A673 (cell line): ENCODE measurements at regions not wholly inside any gene's neighbourhood (a gene's known extent, or its start where the extent isn't known, plus 50 kb on each side); places are given as distances from the start of the nearest gene placed in this dataset.

ENCODE experiments used
- BruUV-seq: library from RNA; stranded (reverse); fragments of 400-500 nt; replicated peaks from 2 replicates; lab custom pipeline; 2021; lab: Mats Ljungman, UMichigan
- CTCF ChIA-PET: fragments of 300-600 bp; sonication (Branson Sonifier 250); formaldehyde crosslinking; loops from one replicate; lab custom pipeline; 2022; ENCODE audit warnings: antibody characterized with exemption; lab: Charles Lee
- POLR2A ChIA-PET: fragments of 300-600 bp; sonication (Branson Sonifier 250); formaldehyde crosslinking; loops from one replicate; lab custom pipeline; 2022; ENCODE audit warnings: antibody characterized with exemption; ENCODE audit not compliant: low non-redundant PET; lab: Charles Lee
- DNase-seq: peaks from one replicate; pipeline ENCODE4 v3.0.0-alpha.2; 2015; ENCODE audit warnings: low spot score
- H3K27ac ChIP-seq: fragments of 200-600 bp; sonication (generic); 2 replicates; pipeline ENCODE4 v1.5.1; 2016; ENCODE audit warnings: mixed run types, low read depth, mild to moderate bottlenecking, mixed read lengths, antibody characterized with exemption, low read length; ENCODE audit not compliant: poor library complexity, severe bottlenecking
- H3K27me3 ChIP-seq: fragments of 200-600 bp; sonication (generic); replicated peaks from 2 replicates; pipeline ENCODE4 v1.6.1; 2017; ENCODE audit warnings: mixed run types, low read depth, mild to moderate bottlenecking, mixed read lengths, antibody characterized with exemption, low read length; ENCODE audit not compliant: insufficient read depth, poor library complexity
- H3K36me3 ChIP-seq: fragments of 200-600 bp; sonication (generic); 2 replicates; pipeline ENCODE4 v1.6.1; 2016; ENCODE audit warnings: mixed run types, mild to moderate bottlenecking, mixed read lengths, antibody characterized with exemption, low read length; ENCODE audit not compliant: insufficient read depth, poor library complexity, severe bottlenecking
- H3K4me1 ChIP-seq: fragments of 200-600 bp; sonication (generic); 2 replicates; pipeline ENCODE4 v1.6.1; 2017; ENCODE audit warnings: mixed run types, mild to moderate bottlenecking, mixed read lengths, antibody characterized with exemption, low read length; ENCODE audit not compliant: insufficient read depth, poor library complexity, severe bottlenecking
- H3K4me3 ChIP-seq: fragments of 200-600 bp; sonication (generic); 2 replicates; pipeline ENCODE4 v1.5.1; 2016; ENCODE audit warnings: low read depth, mixed run types, mild to moderate bottlenecking, mixed read lengths, low read length; ENCODE audit not compliant: poor library complexity, severe bottlenecking
- H3K9me3 ChIP-seq: fragments of 200-600 bp; sonication (generic); 2 replicates; pipeline ENCODE4 v1.6.1; 2016; ENCODE audit warnings: mixed run types, low read depth, mild to moderate bottlenecking, mixed read lengths, antibody characterized with exemption, low read length; ENCODE audit not compliant: poor library complexity, severe bottlenecking
- EZH2 ChIP-seq: fragments of 200-600 bp; sonication (generic); IDR thresholded peaks from 2 replicates; pipeline ENCODE4 v1.6.1; 2017; ENCODE audit warnings: borderline replicate concordance, low read depth, mild to moderate bottlenecking, mixed read lengths, antibody characterized with exemption, low read length; ENCODE audit not compliant: poor library complexity, severe bottlenecking
- intact Hi-C: fragments of 100-400 bp; cut with micrococcal nuclease; formaldehyde crosslinking; loops from one replicate; pipeline ENCODE4 v1.10.0; 2022; ENCODE audit not compliant: unreplicated experiment
- TF ChIP-seq, protein P1 (sequence below): fragments of 300-800, 200-600 bp; sonication (generic); conservative IDR thresholded peaks from 2 replicates; pipeline ENCODE4 v1.5.1; 2017; ENCODE audit warnings: low read depth, mild to moderate bottlenecking, antibody characterized with exemption, low read length, moderate library complexity, mixed read lengths

DNA sequence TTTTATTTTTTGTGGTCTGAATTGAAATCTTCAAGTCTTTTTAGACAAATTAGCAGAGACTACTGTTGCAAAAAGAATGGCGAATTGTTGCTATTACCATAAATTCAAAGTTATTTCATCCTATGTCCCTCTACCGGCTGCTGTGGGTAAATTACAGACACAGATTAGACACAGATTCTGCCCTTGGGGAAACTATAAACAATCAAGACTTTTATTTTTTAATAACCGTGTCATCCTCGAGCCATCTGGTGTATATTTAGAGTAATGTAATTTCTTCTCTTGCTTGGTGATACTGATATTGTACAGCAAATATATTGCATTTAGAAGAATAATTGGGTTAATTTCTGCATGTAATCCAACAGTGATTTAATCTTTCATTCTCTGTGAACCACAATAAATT is 228.0 kb upstream of the ADAMTSL1 start:
- Histone ChIP-seq H3K4me1 (no peaks in the 10 kb centered on the region), H3K4me3 (no peak overlapping the region), H3K27ac (no peak overlapping the region), H3K9me3 (no peaks in the 10 kb centered on the region), H3K36me3 (no peaks in the 10 kb centered on the region), H3K27me3 (no peaks in the 10 kb centered on the region)
- no TSS peak for BruUV-seq
- no peak for TF ChIP-seq EZH2
- TF ChIP-seq, protein P1, sequence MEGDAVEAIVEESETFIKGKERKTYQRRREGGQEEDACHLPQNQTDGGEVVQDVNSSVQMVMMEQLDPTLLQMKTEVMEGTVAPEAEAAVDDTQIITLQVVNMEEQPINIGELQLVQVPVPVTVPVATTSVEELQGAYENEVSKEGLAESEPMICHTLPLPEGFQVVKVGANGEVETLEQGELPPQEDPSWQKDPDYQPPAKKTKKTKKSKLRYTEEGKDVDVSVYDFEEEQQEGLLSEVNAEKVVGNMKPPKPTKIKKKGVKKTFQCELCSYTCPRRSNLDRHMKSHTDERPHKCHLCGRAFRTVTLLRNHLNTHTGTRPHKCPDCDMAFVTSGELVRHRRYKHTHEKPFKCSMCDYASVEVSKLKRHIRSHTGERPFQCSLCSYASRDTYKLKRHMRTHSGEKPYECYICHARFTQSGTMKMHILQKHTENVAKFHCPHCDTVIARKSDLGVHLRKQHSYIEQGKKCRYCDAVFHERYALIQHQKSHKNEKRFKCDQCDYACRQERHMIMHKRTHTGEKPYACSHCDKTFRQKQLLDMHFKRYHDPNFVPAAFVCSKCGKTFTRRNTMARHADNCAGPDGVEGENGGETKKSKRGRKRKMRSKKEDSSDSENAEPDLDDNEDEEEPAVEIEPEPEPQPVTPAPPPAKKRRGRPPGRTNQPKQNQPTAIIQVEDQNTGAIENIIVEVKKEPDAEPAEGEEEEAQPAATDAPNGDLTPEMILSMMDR, result peak; percentile 27; the same call in 1 of the 2 replicates
- ChIA-PET POLR2A (no interaction called here), CTCF (no interaction called here)
- peak; percentile 17 for DNase-seq
- intact Hi-C loops, result no loop called here

DNA sequence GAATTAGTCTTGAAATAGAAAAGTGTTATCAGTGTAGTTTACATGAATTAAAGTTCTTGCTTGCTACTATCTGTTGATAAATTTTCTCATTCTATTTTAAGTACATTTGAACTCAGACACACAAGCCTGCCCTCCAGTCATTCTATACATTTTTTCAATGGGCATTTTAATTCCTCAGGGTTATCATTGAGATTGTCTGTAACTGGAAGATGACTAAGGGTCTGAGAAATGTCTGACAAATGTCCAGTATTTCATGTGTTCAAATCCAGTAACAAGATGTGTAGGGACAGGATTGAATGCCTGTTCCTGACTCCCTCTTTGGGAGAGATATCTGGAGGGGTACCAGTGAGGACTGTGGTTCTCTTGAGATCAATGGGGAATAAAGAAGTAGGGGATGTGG is 223.9 kb upstream of the ADAMTSL1 start:
- Histone ChIP-seq H3K27ac (no peak overlapping the region), H3K4me1 (no peaks in the 10 kb centered on the region), H3K4me3 (no peak overlapping the region), H3K9me3 (no peaks in the 10 kb centered on the region), H3K27me3 (no peaks in the 10 kb centered on the region), H3K36me3 (no peaks in the 10 kb centered on the region)
- no TSS peak for BruUV-seq
- TF ChIP-seq, protein P1, result no peak
- TF ChIP-seq EZH2, result no peak
- POLR2A ChIA-PET, result no interaction called here
- intact Hi-C loops, result loop anchor here (10.0 kb wide), 1 partner anchor 1205 kb away; no protein-coding TSS in a partner anchor
- CTCF ChIA-PET, result no interaction called here
- no peak for DNase-seq

DNA sequence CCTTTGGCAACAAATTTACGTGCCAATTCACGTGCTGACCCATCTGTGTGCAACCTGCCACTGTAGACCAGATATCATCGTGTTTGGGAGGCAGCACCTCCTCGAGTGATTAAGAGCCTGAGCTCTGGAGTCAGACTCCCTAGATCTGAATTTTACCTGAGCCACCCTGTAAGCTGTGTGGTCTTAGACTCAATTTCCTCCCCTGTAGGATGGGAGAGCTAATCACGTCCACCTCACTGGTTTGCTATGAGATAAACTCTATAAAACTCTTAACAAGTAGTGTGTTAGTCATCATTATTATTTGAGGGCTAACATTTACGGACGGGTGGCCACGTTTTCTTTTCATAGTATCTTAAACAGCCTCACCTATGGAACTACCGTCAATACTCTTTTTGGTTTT is 220.0 kb upstream of the ADAMTSL1 start:
- no peaks in the 10 kb centered on the region for H3K36me3 ChIP-seq
- no peaks in the 10 kb centered on the region for H3K4me1 ChIP-seq
- no peak overlapping the region for H3K27ac ChIP-seq
- POLR2A ChIA-PET, result no interaction called here
- H3K4me3 ChIP-seq, result no peak overlapping the region
- no TSS peak for BruUV-seq
- intact Hi-C loops, result loop anchor here (10.0 kb wide), 1 partner anchor 1201 kb away; no protein-coding TSS in a partner anchor
- TF ChIP-seq, protein P1, result no peak
- TF ChIP-seq EZH2, result no peak
- no peaks in the 10 kb centered on the region for H3K9me3 ChIP-seq
- DNase-seq, result no peak
- H3K27me3 ChIP-seq, result no peaks in the 10 kb centered on the region
- CTCF ChIA-PET, result no interaction called here
